Prostate gland (tissue), 2 donors: ENCODE measurements at regions not wholly inside any gene's neighbourhood (a gene's known extent, or its start where the extent isn't known, plus 50 kb on each side); places are given as distances from the start of the nearest gene placed in this dataset.

ENCODE experiments used
- DNase-seq: peaks from one replicate; pipeline ENCODE4 v3.0.0-alpha.2; 2019; ENCODE audit warnings: low spot score
- H3K27ac ChIP-seq, 2 donors: fragments of 200-600 bp; sonication (generic); 2 replicates each; pipeline ENCODE4 v1.5.1; 2017 to 2019
- H3K27me3 ChIP-seq: fragments of 200-600 bp; sonication (generic); replicated peaks from 2 replicates; pipeline ENCODE4 v1.5.1; 2019; ENCODE audit not compliant: insufficient read depth
- H3K36me3 ChIP-seq, 2 donors: fragments of 200-600 bp; sonication (generic); 1 replicate in 1 of 2; 2 replicates in 1 of 2; pipeline versions ENCODE4 v1.5.1 to v1.8.1; 2017 to 2019
- H3K4me1 ChIP-seq: fragments of 200-600 bp; sonication (generic); replicated peaks from 2 replicates; pipeline ENCODE4 v1.5.1; 2019
- H3K4me3 ChIP-seq, 2 donors: fragments of 200-600 bp; sonication (generic); 2 replicates each; pipeline ENCODE4 v1.5.1; 2017 to 2019
- H3K9me3 ChIP-seq: fragments of 200-600 bp; sonication (generic); 2 replicates; pipeline ENCODE4 v1.5.1; 2017
- CTCF ChIP-seq, 4 experiments: fragments of 200-600 bp in 2 of 4; fragments of 450-650 bp in 2 of 4; sonication (generic) in 2 of 4; IDR thresholded peaks; 1 replicate in 3 of 4; 2 replicates in 1 of 4; pipeline ENCODE4 v1.5.1; 2016 to 2019; ENCODE audit warnings: antibody characterized with exemption in 4 of 4, mild to moderate bottlenecking in 2 of 4, moderate library complexity in 2 of 4
- POLR2A ChIP-seq: fragments of 450-650 bp; IDR thresholded peaks from one replicate; pipeline ENCODE4 v1.6.1; 2016; ENCODE audit warnings: antibody characterized with exemption, mild to moderate bottlenecking
- POLR2AphosphoS5 ChIP-seq: sonication (generic); formaldehyde crosslinking; IDR thresholded peaks from one replicate; pipeline ENCODE4 v1.6.1; 2017; ENCODE audit warnings: antibody characterized with exemption
- WGBS: methylation state at CpG from one replicate; pipeline ENCODE4 v1.1.5; 2018; 5-methylcytosine and 5-hydroxymethylcytosine counted together
- intact Hi-C: fragments of 100-400 bp; cut with DNase I; formaldehyde crosslinking; loops from one replicate; pipeline ENCODE4 v1.14.2; 2022

- no peaks in the 10 kb centered on the region for H3K36me3 ChIP-seq
- WGBS: 77% methylated on average over 5 of the region's 5 CpGs
- no peak overlapping the region for H3K27ac ChIP-seq
- TF ChIP-seq CTCF (IDR thresholded peaks at IDR 0.05) (no peak), POLR2AphosphoS5 (no peak), POLR2A (no peak)
- H3K27me3 ChIP-seq: no peaks in the 10 kb centered on the region
- H3K4me3 ChIP-seq: no peak overlapping the region
- DNase-seq: no peak
- no peaks in the 10 kb centered on the region for H3K9me3 ChIP-seq
- intact Hi-C loops: no loop called here
- no peaks in the 10 kb centered on the region for H3K4me1 ChIP-seq
These were observed 150.2 kb downstream of the ST6GAL2 start for GRCh38 chr2:106735807-106736206.

- H3K27ac ChIP-seq: no peak overlapping the region
- TF ChIP-seq CTCF (IDR thresholded peaks at IDR 0.05): no peak
- no peak for TF ChIP-seq POLR2AphosphoS5
- TF ChIP-seq POLR2A: no peak
- no peak overlapping the region for H3K4me3 ChIP-seq
- no peak for DNase-seq
- WGBS: 35% methylated on average over 2 of the region's 2 CpGs
- no peaks in the 10 kb centered on the region for H3K27me3 ChIP-seq
- no peaks in the 10 kb centered on the region for H3K4me1 ChIP-seq
- intact Hi-C loops: no loop called here
- no peaks in the 10 kb centered on the region for H3K36me3 ChIP-seq
- H3K9me3 ChIP-seq: no peaks in the 10 kb centered on the region
These were observed 149.7 kb downstream of the ST6GAL2 start for GRCh38 chr2:106736221-106736620.

GRCh38 chr2:106745468-106745867 lies 140.5 kb downstream of the ST6GAL2 start:
- Histone ChIP-seq H3K36me3 (no peaks in the 10 kb centered on the region), H3K4me3 (no peak overlapping the region), H3K27ac (no peak overlapping the region), H3K27me3 (no peaks in the 10 kb centered on the region), H3K9me3 (no peaks in the 10 kb centered on the region), H3K4me1 (no peaks in the 10 kb centered on the region)
- DNase-seq: no peak
- 25% methylated on average over 5 of the region's 5 CpGs for WGBS
- intact Hi-C loops: no loop called here
- TF ChIP-seq CTCF (IDR thresholded peaks at IDR 0.05): no peak
- no peak for TF ChIP-seq POLR2AphosphoS5
- TF ChIP-seq POLR2A: no peak

GRCh38 chr2:106749823-106750222 lies 136.1 kb downstream of the ST6GAL2 start:
- DNase-seq: no peak
- Histone ChIP-seq H3K9me3 (no peaks in the 10 kb centered on the region), H3K4me3 (no peak overlapping the region), H3K27me3 (no peaks in the 10 kb centered on the region), H3K4me1 (no peaks in the 10 kb centered on the region), H3K27ac (no peak overlapping the region), H3K36me3 (no peaks in the 10 kb centered on the region)
- intact Hi-C loops: no loop called here
- 64% methylated on average over 2 of the region's 2 CpGs for WGBS
- TF ChIP-seq POLR2A (no peak), CTCF (IDR thresholded peaks at IDR 0.05) (no peak), POLR2AphosphoS5 (no peak)
